AG10803 (cell line): ENCODE measurements at regions not wholly inside any gene's neighbourhood (a gene's known extent, or its start where the extent isn't known, plus 50 kb on each side); places are given as distances from the start of the nearest gene placed in this dataset.

Source experiments
- DNase-seq: peaks from one replicate; pipeline ENCODE4 v3.0.0; 2010; ENCODE audit warnings: low read depth
- H3K4me3 ChIP-seq: 2 replicates; pipeline ENCODE4 v1.5.1; 2011; ENCODE audit warnings: mild to moderate bottlenecking, low read length, control low read depth
- CTCF ChIP-seq: conservative IDR thresholded peaks from 2 replicates; pipeline ENCODE4 v1.5.1; 2011; ENCODE audit warnings: mild to moderate bottlenecking, low read length, control low read depth, inconsistent platforms

- no peak for TF ChIP-seq CTCF
- peak; percentile 34 for DNase-seq
- no peak overlapping the region for H3K4me3 ChIP-seq
These were observed 793.2 kb downstream of the SUCLG1 start for GRCh38 chr2:83665894-83666293.

GRCh38 chr2:83665154-83665553, 793.9 kb downstream of the SUCLG1 start:
- DNase-seq = no peak
- no peak for TF ChIP-seq CTCF
- H3K4me3 ChIP-seq = no peak overlapping the region

GRCh38 chr2:83661711-83662110, 797.4 kb downstream of the SUCLG1 start:
- DNase-seq = no peak
- no peak overlapping the region for H3K4me3 ChIP-seq
- TF ChIP-seq CTCF = no peak

- no peak for TF ChIP-seq CTCF
- no peak for DNase-seq
- no peak overlapping the region for H3K4me3 ChIP-seq
These were observed 804.9 kb downstream of the SUCLG1 start for GRCh38 chr2:83654091-83654611.

- no peak for TF ChIP-seq CTCF
- H3K4me3 ChIP-seq = no peak overlapping the region
- DNase-seq = peak; percentile 63
These were observed 808.2 kb downstream of the SUCLG1 start for GRCh38 chr2:83650898-83651297.

GRCh38 chr2:83650161-83650560, 808.9 kb downstream of the SUCLG1 start:
- peak; percentile 12 for DNase-seq
- TF ChIP-seq CTCF = no peak
- no peak overlapping the region for H3K4me3 ChIP-seq

- no peak overlapping the region for H3K4me3 ChIP-seq
- no peak for TF ChIP-seq CTCF
- peak; percentile 20 for DNase-seq
These were observed 818.6 kb downstream of the SUCLG1 start for GRCh38 chr2:83640506-83640905.
